OCI-LY7 (cell line): ENCODE measurements at regions not wholly inside any gene's neighbourhood (a gene's known extent, or its start where the extent isn't known, plus 50 kb on each side); places are given as distances from the start of the nearest gene placed in this dataset.

Source experiments
- CTCF ChIP-seq: fragments of 200-600 bp; sonication (generic); conservative IDR thresholded peaks from 2 replicates; pipeline ENCODE4 v1.5.1; 2014; ENCODE audit warnings: mild to moderate bottlenecking, antibody characterized with exemption, low read length, moderate library complexity, mixed read lengths
- EZH2phosphoT487 ChIP-seq: fragments of 200-600 bp; sonication (generic); IDR thresholded peaks from 2 replicates; pipeline ENCODE4 v1.6.1; 2018; ENCODE audit warnings: low read depth, borderline replicate concordance, mild to moderate bottlenecking, mixed run types, antibody characterized with exemption, low read length, moderate library complexity, mixed read lengths

- TF ChIP-seq CTCF, result no peak
- no peak for TF ChIP-seq EZH2phosphoT487
Measured at GRCh38 chr11:122285070-122285988, 169.3 kb upstream of the BLID start.
